HCEC 1CT (cell line): ENCODE measurements at regions not wholly inside any gene's neighbourhood (a gene's known extent, or its start where the extent isn't known, plus 50 kb on each side); places are given as distances from the start of the nearest gene placed in this dataset.

Experiments
- DNase-seq: peaks from one replicate; pipeline ENCODE4 v3.0.0-alpha.2; 2017

- no peak for DNase-seq
Measured at GRCh38 chr6:105507811-105508210, 104.9 kb upstream of the PREP start.

- DNase-seq = no peak
Measured at GRCh38 chr6:105504706-105505105, 101.8 kb upstream of the PREP start.

DNA sequence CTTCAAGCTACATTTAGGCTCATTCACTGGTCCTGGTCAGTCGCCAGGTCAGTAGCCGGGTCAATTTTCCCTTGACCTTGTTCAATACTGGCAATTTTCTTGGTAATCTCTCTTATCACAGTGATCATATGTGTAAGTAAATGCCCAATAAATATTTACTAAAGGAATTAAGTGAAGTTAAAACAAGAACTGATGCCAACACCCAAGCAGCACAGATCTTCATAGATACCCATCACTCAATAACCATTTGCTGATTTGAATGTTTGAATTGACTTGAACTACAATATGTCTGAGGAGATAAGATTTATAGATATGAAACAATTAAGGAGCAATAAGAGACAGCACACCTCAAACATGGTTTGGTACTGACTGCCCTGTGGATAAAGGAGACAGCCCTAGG lies 100.8 kb upstream of the PREP start:
- no peak for DNase-seq

- DNase-seq = no peak
Measured at GRCh38 chr6:105501826-105502344, 99.0 kb upstream of the PREP start.

- DNase-seq = no peak
Measured at GRCh38 chr6:105501246-105501645, 98.4 kb upstream of the PREP start.

- DNase-seq = no peak
Measured at GRCh38 chr6:105500693-105501092, 97.8 kb upstream of the PREP start.

GRCh38 chr6:105499931-105500330 lies 97.0 kb upstream of the PREP start:
- DNase-seq = peak; percentile 30

GRCh38 chr6:105499136-105499870 lies 96.4 kb upstream of the PREP start:
- DNase-seq = no peak

DNA sequence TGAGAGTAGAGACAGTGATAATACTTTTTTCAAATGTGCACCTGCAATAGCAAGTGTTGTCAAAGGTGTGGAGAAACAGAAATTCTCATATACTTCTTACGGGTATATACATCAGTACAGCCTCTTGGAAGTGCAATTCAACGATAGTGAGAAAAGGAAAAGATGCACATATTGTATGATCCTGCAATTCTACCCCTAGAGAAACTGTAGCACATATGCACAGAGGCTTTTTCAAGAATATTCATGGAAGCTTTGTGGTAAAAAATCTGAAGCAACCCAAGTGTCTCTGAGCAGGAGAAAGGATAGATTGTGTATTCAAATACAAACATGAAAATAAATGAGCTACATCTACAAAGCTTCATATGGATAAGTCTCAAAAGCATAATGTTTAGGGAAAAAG lies 94.7 kb upstream of the PREP start:
- no peak for DNase-seq

DNA sequence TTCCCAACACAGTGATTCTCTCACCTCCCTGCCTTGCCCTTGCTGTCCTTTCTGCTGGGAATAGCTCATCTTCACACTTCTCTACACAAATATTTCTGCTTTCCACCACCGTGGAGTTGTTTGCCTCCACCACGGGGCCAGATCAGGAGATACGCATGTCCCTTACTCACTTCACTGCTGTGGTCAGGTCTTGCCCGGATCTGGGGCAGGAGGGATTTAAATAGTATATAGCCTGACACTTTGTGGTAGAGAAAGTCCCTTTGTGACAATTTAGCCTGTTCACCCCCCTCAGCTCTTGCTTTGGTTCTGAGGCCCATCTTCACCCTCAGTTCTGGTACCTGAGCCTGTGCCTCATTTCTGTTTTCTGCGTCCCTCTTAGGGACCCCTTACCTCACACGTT lies 92.6 kb upstream of the PREP start:
- no peak for DNase-seq

DNA sequence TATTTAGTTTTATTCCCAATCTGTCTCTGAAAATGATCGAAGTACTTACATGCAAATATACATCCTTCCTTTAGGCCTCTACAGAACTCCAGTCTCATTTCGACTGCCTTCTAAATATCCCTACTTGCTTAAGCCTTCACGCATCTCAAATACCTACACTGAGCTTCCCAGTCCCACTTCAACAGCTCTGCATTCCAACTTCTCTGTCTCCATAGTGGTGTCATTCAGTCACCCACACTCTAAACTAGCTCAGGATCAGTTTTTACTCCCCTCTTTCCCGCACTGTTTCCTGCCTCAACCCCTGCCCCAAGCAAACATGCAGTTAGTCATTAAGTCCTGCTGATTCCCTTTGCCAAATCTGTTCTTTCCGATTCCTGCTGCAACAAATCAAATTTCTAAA lies 91.8 kb upstream of the PREP start:
- no peak for DNase-seq

DNA sequence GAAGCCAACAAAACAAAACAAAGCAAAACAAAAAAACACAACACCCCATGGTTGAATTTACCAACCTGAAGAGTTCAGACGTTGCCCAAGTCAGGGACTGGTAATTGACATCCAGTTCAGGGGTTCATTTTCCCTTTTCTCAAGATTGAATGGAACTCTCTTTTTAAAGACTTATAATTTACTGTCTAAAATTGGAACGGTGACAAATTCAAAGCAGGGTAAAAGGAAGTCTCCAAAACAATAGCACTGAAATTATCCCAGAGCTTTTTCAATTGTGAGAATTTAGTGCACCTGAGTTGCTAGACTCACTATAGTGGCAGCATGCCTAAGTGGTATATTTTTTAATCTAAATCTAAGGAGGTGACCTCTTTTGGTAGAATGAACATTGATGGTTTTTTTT lies 90.9 kb upstream of the PREP start:
- DNase-seq = no peak

GRCh38 chr6:105492706-105493673 lies 90.1 kb upstream of the PREP start:
- no peak for DNase-seq

DNA sequence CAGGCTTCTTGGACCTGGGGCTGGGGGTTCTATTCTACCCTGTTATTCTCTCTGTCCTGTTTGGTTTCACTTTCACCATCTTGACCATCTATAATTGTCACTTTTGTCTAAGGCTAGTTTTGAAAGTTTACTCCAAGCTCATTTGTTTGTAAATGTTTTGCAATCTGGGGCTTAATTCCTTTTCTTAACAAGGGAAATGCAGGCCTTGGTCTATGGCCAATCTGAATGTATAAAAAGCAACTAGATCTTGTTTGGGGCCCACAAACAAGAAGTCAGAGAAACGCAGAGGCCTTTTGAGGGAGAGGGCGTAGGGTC lies 86.3 kb upstream of the PREP start:
- DNase-seq = no peak

GRCh38 chr6:105488516-105489215 lies 85.8 kb upstream of the PREP start:
- no peak for DNase-seq

DNA sequence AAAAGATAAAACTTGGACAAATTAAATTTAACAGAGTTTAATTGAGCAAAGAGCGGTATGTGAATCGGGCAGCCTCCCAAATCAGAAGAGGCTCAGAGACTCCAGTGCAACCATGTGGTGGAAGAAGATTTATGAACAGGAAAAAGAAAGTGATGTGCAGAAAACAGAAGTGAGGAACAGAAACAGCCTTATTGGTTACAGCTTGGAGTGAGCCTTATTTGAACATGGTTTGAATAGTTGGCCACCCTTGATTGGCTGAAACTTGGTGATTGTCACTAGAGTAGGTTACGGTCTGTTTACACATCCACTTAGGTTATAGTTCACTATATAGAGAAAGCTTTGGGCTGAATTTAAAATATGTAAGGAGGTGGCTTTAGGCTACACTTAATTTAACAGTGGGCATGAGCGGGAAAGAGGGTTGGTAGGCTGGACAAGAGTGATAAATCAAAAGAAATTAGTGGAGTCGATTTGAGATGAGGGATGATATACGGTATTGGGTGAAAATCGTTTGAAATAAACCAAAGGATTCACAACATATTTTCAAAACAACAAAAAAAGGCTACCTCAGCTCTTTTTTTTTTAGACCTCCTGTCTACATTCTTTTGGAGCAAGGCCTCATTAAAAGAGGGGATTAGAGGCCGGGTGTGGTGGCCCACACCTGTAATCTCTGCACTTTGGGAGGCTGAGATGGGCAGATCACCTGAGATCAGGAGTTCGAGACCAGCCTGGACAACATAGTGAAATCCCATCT lies 84.3 kb upstream of the PREP start:
- no peak for DNase-seq

DNA sequence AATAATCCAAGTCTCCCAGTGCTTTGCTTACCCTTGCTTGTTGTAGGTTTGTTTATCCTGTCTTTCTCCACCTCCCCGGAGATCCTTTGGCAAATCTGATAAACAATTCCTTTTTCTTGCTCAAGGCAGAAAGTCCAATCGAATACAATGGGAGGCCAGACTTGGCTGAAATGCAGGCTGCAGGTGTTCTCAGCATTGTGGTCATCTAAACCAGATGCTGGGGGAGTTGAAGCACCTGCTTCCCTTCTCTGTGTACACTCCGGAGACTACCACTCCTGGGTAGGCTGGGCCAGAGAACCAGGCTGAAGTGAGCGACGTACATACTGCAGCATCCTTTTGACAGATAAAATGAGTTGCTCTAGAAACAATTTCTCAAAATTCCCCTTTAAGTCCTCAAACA lies 82.6 kb upstream of the PREP start:
- DNase-seq = no peak

DNA sequence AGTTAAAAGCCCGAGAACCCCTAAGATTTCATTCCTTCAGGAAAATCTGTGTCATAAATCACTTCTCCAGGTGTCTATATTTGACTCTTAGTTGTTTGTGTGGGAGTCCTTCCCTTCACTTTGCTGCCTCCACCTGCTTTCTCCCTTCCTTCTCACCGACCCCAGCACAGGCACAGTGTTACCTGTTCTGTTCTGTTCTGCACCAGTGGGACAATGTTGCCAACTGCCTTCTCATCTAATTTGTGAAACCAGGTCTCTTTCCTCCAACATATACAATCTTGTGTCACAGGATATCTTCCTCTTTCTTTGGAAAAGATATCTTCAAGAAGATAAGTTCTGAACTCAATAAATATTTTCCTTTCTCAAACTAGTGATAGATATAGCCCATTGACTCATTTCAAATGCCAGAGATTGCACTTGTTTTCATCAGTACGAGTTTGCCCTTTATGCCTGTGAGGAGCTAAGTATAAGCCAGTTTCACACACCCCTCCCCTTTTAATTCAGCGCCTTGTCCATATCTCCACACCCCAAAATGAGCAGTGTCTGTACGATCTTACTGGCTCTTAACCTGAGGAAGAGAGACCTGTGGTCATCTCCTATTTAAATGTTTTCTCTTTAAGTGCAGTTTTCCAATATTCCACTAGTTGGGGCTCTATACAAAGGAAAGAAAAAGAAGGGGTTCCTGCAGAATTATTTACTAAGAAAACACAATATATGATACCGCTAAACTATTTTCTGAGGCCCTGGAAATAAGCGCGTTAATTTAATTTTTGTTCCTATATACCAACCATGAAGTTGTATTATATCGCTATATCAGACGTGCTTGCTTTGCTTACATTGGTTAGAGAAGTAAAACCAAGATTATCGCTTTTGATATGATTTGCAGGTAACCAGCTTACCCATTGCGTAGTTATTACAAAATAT lies 81.6 kb upstream of the PREP start:
- peak; percentile 47 for DNase-seq

GRCh38 chr6:105483492-105483891 lies 80.6 kb upstream of the PREP start:
- DNase-seq = peak; percentile 42

- no peak for DNase-seq
Measured at GRCh38 chr6:105482921-105483320, 80.0 kb upstream of the PREP start.

GRCh38 chr6:105482227-105482844 lies 79.5 kb upstream of the PREP start:
- DNase-seq = no peak
